ENCODE measurements at regions not wholly inside any gene's neighbourhood (a gene's known extent, or its start where the extent isn't known, plus 50 kb on each side); places are given as distances from the start of the nearest gene placed in this dataset.

- TF ChIP-seq POLR2A (IDR thresholded peaks at IDR 0.05; ENCODE audit: low read depth, low read length) (no peak), TAF1 (IDR thresholded peaks at IDR 0.05; ENCODE audit: low read depth, low read length) (no peak), POLR2AphosphoS5 (IDR thresholded peaks at IDR 0.05; ENCODE audit: low read depth, low read length) (no peak), SPI1 (IDR thresholded peaks at IDR 0.05; ENCODE audit: low read depth, low read length) (no peak)
Observed at GRCh38 chr1:90142697-90143096, 147.8 kb downstream of the ZNF326 start.
